ENCODE measurements at regions not wholly inside any gene's neighbourhood (a gene's known extent, or its start where the extent isn't known, plus 50 kb on each side); places are given as distances from the start of the nearest gene placed in this dataset.

DNA sequence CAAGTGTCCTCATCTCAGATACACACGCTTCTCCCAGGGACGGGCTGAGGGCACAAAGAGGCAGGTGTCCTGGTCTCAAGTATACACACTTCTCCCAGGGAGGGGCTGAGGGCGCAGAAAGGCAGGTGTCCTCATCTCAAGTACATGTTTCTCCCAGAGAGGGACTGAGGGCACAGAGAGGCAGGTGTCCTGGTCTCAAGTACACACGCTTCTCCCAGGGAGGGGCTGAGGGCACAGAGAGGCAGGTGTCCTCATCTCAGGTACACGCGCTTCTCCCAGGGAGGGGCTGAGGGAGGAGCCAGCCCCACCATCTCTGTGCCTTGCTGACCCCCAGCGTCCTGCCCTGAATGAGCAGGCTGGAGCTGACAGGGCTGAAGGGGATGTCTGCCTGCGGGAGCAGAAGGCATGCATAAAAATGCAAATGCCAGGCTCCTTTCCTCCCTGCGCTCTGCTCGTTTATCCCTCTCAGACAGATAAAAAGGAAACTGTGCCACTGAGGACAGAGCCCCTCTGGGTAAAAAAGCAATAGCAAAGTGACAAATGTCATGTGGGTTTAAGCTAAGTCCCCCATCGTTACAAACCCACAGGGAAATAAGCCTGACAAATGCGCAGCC lies 96.1 kb upstream of the UQCRFS1 start:
- no peaks in the 10 kb centered on the region for H3K9me3 ChIP-seq (ENCODE audit: insufficient read depth in 2 of 2, low read depth in 1 of 2, low read length in 1 of 2)
- no peaks in the 10 kb centered on the region for H3K79me2 ChIP-seq (ENCODE audit: control insufficient read depth in 1 of 2, insufficient read depth in 2 of 2, low read length in 2 of 2)
- peak overlapping the region; percentile 60; the same call in 1 of the 2 replicates for H2BK12ac ChIP-seq (ENCODE audit: low read depth, low read length)
- H3K36me3 ChIP-seq (ENCODE audit: control insufficient read depth in 2 of 4, insufficient read depth in 4 of 4, low read length in 3 of 4), result no peaks in the 10 kb centered on the region
- no peaks in the 10 kb centered on the region for H4K20me1 ChIP-seq (replicated peaks in 1 of 2; ENCODE audit: control insufficient read depth in 1 of 2, insufficient read depth in 2 of 2, low read length in 2 of 2)
- H3K4ac ChIP-seq (replicated peaks; ENCODE audit: insufficient read length, low read depth, low read length), result no peak overlapping the region
- H3K4me3 ChIP-seq (ENCODE audit: extremely low read depth in 1 of 4, insufficient read depth in 2 of 4, low read depth in 3 of 4, low read length in 4 of 4), result peak overlapping the region in 2 of 4 experiments; percentile 1 to 35; a peak in 3 of 8 replicates
- FAIRE-seq (peak; percentile 89), DNase-seq (ENCODE audit: low read depth in 1 of 2, low spot score in 2 of 2) (peak in 1 of 2 experiments; percentile 60)
- H3K27ac ChIP-seq (ENCODE audit: low read depth, low read length), result no peak overlapping the region
- H3K79me1 ChIP-seq (ENCODE audit: low read depth, low read length), result no peaks in the 10 kb centered on the region
- peaks cover 0 to 22% (median 10%) of the 10 kb centered on the region in 4 experiments; a peak in 5 of 7 replicates for H3K4me1 ChIP-seq (replicated peaks in 1 of 4; ENCODE audit: control insufficient read depth in 3 of 4, insufficient read depth in 4 of 4, low read length in 3 of 4)
- WGBS, 2 experiments (ENCODE audit: extremely low coverage in 1 of 2, insufficient coverage in 1 of 2, insufficient read length in 1 of 2, insufficient replicate concordance in 2 of 2, low coverage in 1 of 2, low lambda C conversion rate in 2 of 2, missing lambda C conversion rate in 1 of 2), result 24% methylated on average over 12 of the region's 12 CpGs; no CpG with 5 or more reads in 1 of the 2 experiments
- ChIA-PET CTCF (ENCODE audit: partially characterized antibody) (interaction anchor here (0.6 to 1.5 kb wide), 7 partner anchors 11 to 219 kb away, joined by 3 to 6 read pairs (median 4); no protein-coding TSS in a partner anchor), POLR2A (ENCODE audit: partially characterized antibody) (interaction anchor here (1.0 to 1.5 kb wide), 2 partner anchors 14 to 71 kb away, joined by 3 read pairs; no protein-coding TSS in a partner anchor)
- H2BK20ac ChIP-seq (ENCODE audit: low read length), result no peak overlapping the region
- peak overlapping the region; percentile 46; the same call in 1 of the 2 replicates for H2BK15ac ChIP-seq (ENCODE audit: low read length)
- H2BK120ac ChIP-seq (replicated peaks; ENCODE audit: low read depth, low read length), result no peak overlapping the region
- H3K23ac ChIP-seq (ENCODE audit: insufficient read length), result no peak overlapping the region
- H3K9ac ChIP-seq (replicated peaks in 1 of 4; ENCODE audit: extremely low read depth in 1 of 4, low read depth in 3 of 4, low read length in 3 of 4), result no peak overlapping the region
- no peak overlapping the region for H2AFZ ChIP-seq (ENCODE audit: low read length)
- H3K4me2 ChIP-seq (ENCODE audit: insufficient read depth in 1 of 2, low read depth in 2 of 2, low read length in 2 of 2), result peak overlapping the region; percentile 22 to 57
- H4K8ac ChIP-seq (ENCODE audit: extremely low read depth, insufficient read depth, low read length), result no peak overlapping the region; the same call in 1 of the 2 replicates
- no peak overlapping the region for H3K18ac ChIP-seq (ENCODE audit: extremely low read depth, low read length)
- H2AK5ac ChIP-seq (ENCODE audit: low read depth, low read length), result peak overlapping the region; percentile 47; the same call in 1 of the 2 replicates
- peaks cover 1% of the 10 kb centered on the region; the same call in 1 of the 2 replicates for H3K23me2 ChIP-seq (ENCODE audit: low read depth, low read length)
- no peak overlapping the region for H3K14ac ChIP-seq (ENCODE audit: insufficient read length)
- no peak overlapping the region for H2BK5ac ChIP-seq (ENCODE audit: low read depth, low read length)
- no peak overlapping the region for H4K91ac ChIP-seq (replicated peaks; ENCODE audit: insufficient read length, low read length)
- peaks cover 0 to 5% (median 1%) of the 10 kb centered on the region in 4 experiments; a peak in 2 of 7 replicates for H3K27me3 ChIP-seq (replicated peaks in 1 of 4; ENCODE audit: control insufficient read depth in 3 of 4, extremely low read depth in 1 of 4, insufficient read depth in 3 of 4, low read length in 3 of 4)
- H4K5ac ChIP-seq (ENCODE audit: insufficient read length, low read depth, low read length), result no peak overlapping the region
- no peak overlapping the region for H3K56ac ChIP-seq (replicated peaks; ENCODE audit: insufficient read length, low read depth, low read length)
- TF ChIP-seq RAD21 (IDR thresholded peaks at IDR 0.05 in 1 of 2, conservative IDR thresholded peaks at IDR 0.05 in 1 of 2; ENCODE audit: low read depth in 2 of 2, low read length in 2 of 2), result peak; percentile 24 to 28
- TF ChIP-seq SP1 (IDR thresholded peaks at IDR 0.05; ENCODE audit: low read depth, low read length), result no peak
- peak; percentile 97 for TF ChIP-seq KDM1A (IDR thresholded peaks at IDR 0.05; ENCODE audit: borderline replicate concordance, low read length)
- no peak for TF ChIP-seq SIX5 (IDR thresholded peaks at IDR 0.05; ENCODE audit: low read depth, low read length)
- TF ChIP-seq, protein P1, sequence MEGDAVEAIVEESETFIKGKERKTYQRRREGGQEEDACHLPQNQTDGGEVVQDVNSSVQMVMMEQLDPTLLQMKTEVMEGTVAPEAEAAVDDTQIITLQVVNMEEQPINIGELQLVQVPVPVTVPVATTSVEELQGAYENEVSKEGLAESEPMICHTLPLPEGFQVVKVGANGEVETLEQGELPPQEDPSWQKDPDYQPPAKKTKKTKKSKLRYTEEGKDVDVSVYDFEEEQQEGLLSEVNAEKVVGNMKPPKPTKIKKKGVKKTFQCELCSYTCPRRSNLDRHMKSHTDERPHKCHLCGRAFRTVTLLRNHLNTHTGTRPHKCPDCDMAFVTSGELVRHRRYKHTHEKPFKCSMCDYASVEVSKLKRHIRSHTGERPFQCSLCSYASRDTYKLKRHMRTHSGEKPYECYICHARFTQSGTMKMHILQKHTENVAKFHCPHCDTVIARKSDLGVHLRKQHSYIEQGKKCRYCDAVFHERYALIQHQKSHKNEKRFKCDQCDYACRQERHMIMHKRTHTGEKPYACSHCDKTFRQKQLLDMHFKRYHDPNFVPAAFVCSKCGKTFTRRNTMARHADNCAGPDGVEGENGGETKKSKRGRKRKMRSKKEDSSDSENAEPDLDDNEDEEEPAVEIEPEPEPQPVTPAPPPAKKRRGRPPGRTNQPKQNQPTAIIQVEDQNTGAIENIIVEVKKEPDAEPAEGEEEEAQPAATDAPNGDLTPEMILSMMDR (IDR thresholded peaks at IDR 0.05; ENCODE audit: control extremely low read depth in 1 of 3, insufficient read depth in 1 of 3, low read depth in 1 of 3, low read length in 3 of 3), result peak in 2 of 3 experiments; percentile 8 to 21; a peak in 2 of 4 replicates
- TF ChIP-seq POLR2AphosphoS5 (IDR thresholded peaks at IDR 0.05; ENCODE audit: low read depth, low read length), result no peak
- no peak for TF ChIP-seq BCL11A (IDR thresholded peaks at IDR 0.05; ENCODE audit: low read depth in 2 of 2, low read length in 2 of 2)
- TF ChIP-seq, protein P2, sequence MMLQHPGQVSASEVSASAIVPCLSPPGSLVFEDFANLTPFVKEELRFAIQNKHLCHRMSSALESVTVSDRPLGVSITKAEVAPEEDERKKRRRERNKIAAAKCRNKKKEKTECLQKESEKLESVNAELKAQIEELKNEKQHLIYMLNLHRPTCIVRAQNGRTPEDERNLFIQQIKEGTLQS (IDR thresholded peaks at IDR 0.05; ENCODE audit: insufficient read depth, low read depth, low read length), result no peak
